Lower lobe of right lung (tissue), 2 donors: ENCODE measurements at regions not wholly inside any gene's neighbourhood (a gene's known extent, or its start where the extent isn't known, plus 50 kb on each side); places are given as distances from the start of the nearest gene placed in this dataset.

Source experiments
- ATAC-seq, 2 donors: fragments of 200-7000 bp; cut with Tn5 transposase; one replicate each; pipeline ENCODE4 v1.9.1; 2020 to 2022; ENCODE audit warnings: mild to moderate bottlenecking in 2 of 2, moderate library complexity in 2 of 2
- DNase-seq: peaks from one replicate; pipeline ENCODE4 v3.0.0-alpha.2; 2020
- H3K27ac ChIP-seq: fragments of 200-600 bp; one replicate; pipeline ENCODE4 v1.8.0; 2022
- H3K27me3 ChIP-seq: fragments of 200-600 bp; one replicate; pipeline ENCODE4 v1.8.0; 2022; ENCODE audit warnings: low read depth
- H3K36me3 ChIP-seq: fragments of 200-600 bp; one replicate; pipeline ENCODE4 v1.8.0; 2022; ENCODE audit warnings: mild to moderate bottlenecking
- H3K4me1 ChIP-seq: fragments of 200-600 bp; one replicate; pipeline ENCODE4 v1.8.0; 2022
- H3K4me3 ChIP-seq: fragments of 200-600 bp; one replicate; pipeline ENCODE4 v1.8.0; 2022; ENCODE audit warnings: mild to moderate bottlenecking
- H3K9me3 ChIP-seq: fragments of 200-600 bp; one replicate; pipeline ENCODE4 v1.8.0; 2022
- CTCF ChIP-seq: fragments of 200-600 bp; IDR thresholded peaks from one replicate; pipeline ENCODE4 v1.8.0; 2022; ENCODE audit warnings: antibody characterized with exemption, mild to moderate bottlenecking
- intact Hi-C: fragments of 100-400 bp; cut with DNase I; formaldehyde crosslinking; loops from one replicate; pipeline ENCODE4 v1.11.0; 2022
- donor health status: DM: no; HTN: yes; CAD: no; lungs with severe emphysema.

GRCh38 chr6:155584006-155584405 is 128.4 kb upstream of the NOX3 start:
- no peak for ATAC-seq
- H3K36me3 ChIP-seq: no peaks in the 10 kb centered on the region
- no peak overlapping the region for H3K4me3 ChIP-seq
- no peak overlapping the region for H3K27ac ChIP-seq
- no peak for TF ChIP-seq CTCF
- intact Hi-C loops: no loop called here
- no peaks in the 10 kb centered on the region for H3K9me3 ChIP-seq
- no peaks in the 10 kb centered on the region for H3K4me1 ChIP-seq
- no peaks in the 10 kb centered on the region for H3K27me3 ChIP-seq
- DNase-seq: no peak

- no peaks in the 10 kb centered on the region for H3K9me3 ChIP-seq
- no peak for TF ChIP-seq CTCF
- H3K27me3 ChIP-seq: no peaks in the 10 kb centered on the region
- no peaks in the 10 kb centered on the region for H3K36me3 ChIP-seq
- H3K4me1 ChIP-seq: no peaks in the 10 kb centered on the region
- no peak overlapping the region for H3K27ac ChIP-seq
- ATAC-seq (no peak), DNase-seq (no peak)
- intact Hi-C loops: no loop called here
- no peak overlapping the region for H3K4me3 ChIP-seq
Observed at GRCh38 chr6:155582016-155582991, 126.7 kb upstream of the NOX3 start.

GRCh38 chr6:155580904-155581303 is 125.3 kb upstream of the NOX3 start:
- TF ChIP-seq CTCF: no peak
- Histone ChIP-seq H3K27ac (no peak overlapping the region), H3K27me3 (no peaks in the 10 kb centered on the region), H3K9me3 (no peaks in the 10 kb centered on the region), H3K36me3 (no peaks in the 10 kb centered on the region), H3K4me3 (no peak overlapping the region), H3K4me1 (no peaks in the 10 kb centered on the region)
- DNase-seq: no peak
- no peak for ATAC-seq
- intact Hi-C loops: no loop called here

- Histone ChIP-seq H3K36me3 (no peaks in the 10 kb centered on the region), H3K4me1 (no peaks in the 10 kb centered on the region), H3K9me3 (no peaks in the 10 kb centered on the region), H3K27ac (no peak overlapping the region), H3K4me3 (no peak overlapping the region), H3K27me3 (no peaks in the 10 kb centered on the region)
- ATAC-seq (no peak), DNase-seq (no peak)
- no peak for TF ChIP-seq CTCF
- intact Hi-C loops: no loop called here
Observed at GRCh38 chr6:155578251-155578650, 122.6 kb upstream of the NOX3 start.

- DNase-seq (no peak), ATAC-seq (no peak)
- intact Hi-C loops: no loop called here
- H3K27me3 ChIP-seq: no peaks in the 10 kb centered on the region
- H3K4me3 ChIP-seq: no peak overlapping the region
- no peaks in the 10 kb centered on the region for H3K9me3 ChIP-seq
- no peak for TF ChIP-seq CTCF
- no peak overlapping the region for H3K27ac ChIP-seq
- H3K36me3 ChIP-seq: no peaks in the 10 kb centered on the region
- no peaks in the 10 kb centered on the region for H3K4me1 ChIP-seq
Observed at GRCh38 chr6:155561966-155562364, 106.3 kb upstream of the NOX3 start.
